Chondrocyte (in vitro differentiated cells): ENCODE measurements at regions not wholly inside any gene's neighbourhood (a gene's known extent, or its start where the extent isn't known, plus 50 kb on each side); places are given as distances from the start of the nearest gene placed in this dataset.

Experiments used
- DNase-seq: peaks from one replicate; pipeline ENCODE4 v3.0.0; 2021; ENCODE audit warnings: mixed read lengths, low spot score
- H3K27ac Mint-ChIP-seq: one replicate; pipeline ENCODE4 v1.8.0; 2021; ENCODE audit warnings: mild to moderate bottlenecking, moderate library complexity, mixed read lengths; ENCODE audit not compliant: unreplicated experiment
- H3K27me3 Mint-ChIP-seq: 2 replicates; pipeline ENCODE4 v1.8.0; 2021; ENCODE audit warnings: low read depth, mixed read lengths
- H3K36me3 Mint-ChIP-seq: 2 replicates; pipeline ENCODE4 v1.8.0; 2021; ENCODE audit warnings: low read depth, mixed read lengths
- H3K4me1 Mint-ChIP-seq: 2 replicates; pipeline ENCODE4 v1.8.0; 2021; ENCODE audit warnings: low read depth, mild to moderate bottlenecking, mixed read lengths
- H3K4me3 Mint-ChIP-seq: one replicate; pipeline ENCODE4 v1.8.0; 2021; ENCODE audit warnings: mild to moderate bottlenecking, moderate library complexity, mixed read lengths; ENCODE audit not compliant: unreplicated experiment
- H3K9me3 Mint-ChIP-seq: 2 replicates; pipeline ENCODE4 v1.8.0; 2021; ENCODE audit warnings: low read depth, mixed read lengths
- TF ChIP-seq, protein P1 (sequence below): fragments of 200-600 bp; sonication (generic); IDR thresholded peaks from 2 replicates; pipeline ENCODE4 v1.5.0; 2021; ENCODE audit warnings: antibody characterized with exemption, mild to moderate bottlenecking, moderate library complexity

DNA sequence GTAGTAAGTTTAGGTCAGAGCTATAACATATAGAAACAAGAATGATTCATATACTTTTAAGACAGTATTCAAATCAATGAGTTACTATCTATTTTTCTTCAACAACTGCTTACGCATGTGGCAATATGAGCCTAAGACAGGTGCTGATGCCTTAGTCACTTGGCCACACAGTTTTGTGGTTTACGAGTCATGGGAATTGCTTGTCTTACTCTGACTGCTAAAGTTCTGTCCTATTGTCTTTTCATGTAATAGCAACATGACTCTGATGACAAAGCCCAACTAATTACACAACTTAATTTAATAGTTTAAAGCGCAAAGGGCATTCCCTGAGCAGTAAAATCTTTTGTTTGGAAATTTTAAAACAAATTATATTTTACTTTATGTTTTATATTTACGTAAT, 159.3 kb upstream of the CENPW start:
- H3K27ac Mint-ChIP-seq, result no peak overlapping the region
- no peaks in the 10 kb centered on the region for H3K27me3 Mint-ChIP-seq
- H3K9me3 Mint-ChIP-seq, result no peaks in the 10 kb centered on the region
- TF ChIP-seq, protein P1, sequence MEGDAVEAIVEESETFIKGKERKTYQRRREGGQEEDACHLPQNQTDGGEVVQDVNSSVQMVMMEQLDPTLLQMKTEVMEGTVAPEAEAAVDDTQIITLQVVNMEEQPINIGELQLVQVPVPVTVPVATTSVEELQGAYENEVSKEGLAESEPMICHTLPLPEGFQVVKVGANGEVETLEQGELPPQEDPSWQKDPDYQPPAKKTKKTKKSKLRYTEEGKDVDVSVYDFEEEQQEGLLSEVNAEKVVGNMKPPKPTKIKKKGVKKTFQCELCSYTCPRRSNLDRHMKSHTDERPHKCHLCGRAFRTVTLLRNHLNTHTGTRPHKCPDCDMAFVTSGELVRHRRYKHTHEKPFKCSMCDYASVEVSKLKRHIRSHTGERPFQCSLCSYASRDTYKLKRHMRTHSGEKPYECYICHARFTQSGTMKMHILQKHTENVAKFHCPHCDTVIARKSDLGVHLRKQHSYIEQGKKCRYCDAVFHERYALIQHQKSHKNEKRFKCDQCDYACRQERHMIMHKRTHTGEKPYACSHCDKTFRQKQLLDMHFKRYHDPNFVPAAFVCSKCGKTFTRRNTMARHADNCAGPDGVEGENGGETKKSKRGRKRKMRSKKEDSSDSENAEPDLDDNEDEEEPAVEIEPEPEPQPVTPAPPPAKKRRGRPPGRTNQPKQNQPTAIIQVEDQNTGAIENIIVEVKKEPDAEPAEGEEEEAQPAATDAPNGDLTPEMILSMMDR, result no peak
- H3K36me3 Mint-ChIP-seq, result peaks cover 2% of the 10 kb centered on the region
- H3K4me3 Mint-ChIP-seq, result no peak overlapping the region
- no peak for DNase-seq
- peaks cover 4% of the 10 kb centered on the region for H3K4me1 Mint-ChIP-seq

DNA sequence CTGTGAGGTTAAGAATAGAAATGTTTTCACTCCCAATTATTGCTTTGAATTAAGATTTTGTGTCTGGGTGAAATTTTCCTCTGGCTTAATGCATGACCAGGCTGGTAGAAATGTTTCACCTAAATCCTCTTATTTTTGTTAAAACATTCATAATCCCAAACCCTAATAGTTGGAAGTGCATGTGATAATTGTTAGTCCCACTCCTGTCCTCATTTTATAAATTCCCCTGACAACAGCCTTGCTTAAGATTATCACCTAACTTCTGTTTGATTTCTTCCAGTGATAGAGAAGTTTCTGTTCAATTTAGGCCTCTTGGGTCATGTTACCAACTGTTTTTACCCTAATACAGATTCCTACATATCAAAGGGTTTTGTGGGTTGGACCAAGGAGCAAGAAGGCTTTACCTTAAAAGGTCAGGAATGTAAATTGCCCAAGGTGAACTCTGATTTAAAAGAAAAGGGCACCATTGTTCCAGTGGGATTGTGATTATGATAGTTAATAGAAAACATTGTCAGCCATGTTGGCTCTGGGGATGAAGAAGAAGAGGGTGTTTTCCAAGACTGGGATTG, 158.7 kb upstream of the CENPW start:
- Mint-ChIP-seq H3K27ac (no peak overlapping the region), H3K36me3 (peaks cover 2% of the 10 kb centered on the region), H3K4me1 (peaks cover 4% of the 10 kb centered on the region), H3K9me3 (no peaks in the 10 kb centered on the region), H3K4me3 (no peak overlapping the region), H3K27me3 (no peaks in the 10 kb centered on the region)
- no peak for DNase-seq
- TF ChIP-seq, protein P1, result no peak

DNA sequence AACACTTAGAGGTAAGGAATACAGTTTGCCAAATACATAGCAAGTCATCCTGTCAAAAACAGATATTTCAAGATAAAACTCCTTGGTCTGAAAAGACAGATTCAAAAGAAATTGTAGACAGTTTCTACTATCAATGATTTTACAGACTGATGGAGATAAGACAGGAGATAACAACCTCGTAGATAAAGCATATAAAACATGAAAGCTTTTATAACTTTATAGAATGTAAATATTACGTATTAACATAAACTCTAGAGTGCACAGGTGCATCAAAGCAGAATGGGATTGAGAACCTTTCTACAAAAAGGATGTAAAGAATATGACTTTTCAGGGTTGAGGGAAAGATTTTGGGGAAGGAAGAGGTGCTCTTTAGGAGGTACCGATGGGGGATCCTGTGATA, 158.0 kb upstream of the CENPW start:
- peaks cover 2% of the 10 kb centered on the region for H3K36me3 Mint-ChIP-seq
- DNase-seq, result no peak

DNA sequence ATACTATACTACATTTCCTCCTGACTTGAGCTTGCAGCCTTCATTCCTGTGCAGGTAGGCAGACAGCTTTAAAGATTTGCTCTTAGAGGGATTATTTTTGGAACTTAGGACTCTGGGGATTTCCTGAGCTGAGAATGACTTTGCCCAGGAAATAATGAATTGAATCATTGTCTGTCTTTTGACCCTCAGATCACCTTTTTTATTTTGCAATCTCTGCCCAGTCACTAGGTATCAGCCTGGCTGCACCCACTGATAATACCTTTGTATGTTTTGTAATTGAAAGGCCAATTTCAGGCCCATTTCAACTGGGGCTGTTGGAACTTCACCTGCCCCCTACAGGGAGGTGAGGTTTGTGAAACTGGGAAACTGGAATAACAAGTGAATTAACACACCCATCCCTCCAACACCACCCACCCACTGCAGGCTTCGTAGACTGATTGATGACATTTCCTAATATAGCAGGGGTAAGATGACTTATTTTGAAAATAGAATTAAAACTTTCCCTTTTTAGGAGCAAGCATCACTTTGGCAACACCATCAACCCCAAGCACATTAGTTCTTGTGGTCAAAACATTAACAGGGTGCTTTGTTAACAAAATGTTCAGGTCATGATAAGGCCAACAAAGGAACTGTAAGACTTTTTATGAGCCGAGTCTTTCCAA, 157.1 kb upstream of the CENPW start:
- H3K27ac Mint-ChIP-seq, result no peak overlapping the region

More for the DNA sequence above, 158.0 kb upstream of the CENPW start:
- H3K27me3 Mint-ChIP-seq, result no peaks in the 10 kb centered on the region
- peaks cover 4% of the 10 kb centered on the region for H3K4me1 Mint-ChIP-seq
- TF ChIP-seq, protein P1, result no peak
- H3K9me3 Mint-ChIP-seq, result no peaks in the 10 kb centered on the region
- H3K4me3 Mint-ChIP-seq, result no peak overlapping the region
- H3K27ac Mint-ChIP-seq, result no peak overlapping the region

DNA sequence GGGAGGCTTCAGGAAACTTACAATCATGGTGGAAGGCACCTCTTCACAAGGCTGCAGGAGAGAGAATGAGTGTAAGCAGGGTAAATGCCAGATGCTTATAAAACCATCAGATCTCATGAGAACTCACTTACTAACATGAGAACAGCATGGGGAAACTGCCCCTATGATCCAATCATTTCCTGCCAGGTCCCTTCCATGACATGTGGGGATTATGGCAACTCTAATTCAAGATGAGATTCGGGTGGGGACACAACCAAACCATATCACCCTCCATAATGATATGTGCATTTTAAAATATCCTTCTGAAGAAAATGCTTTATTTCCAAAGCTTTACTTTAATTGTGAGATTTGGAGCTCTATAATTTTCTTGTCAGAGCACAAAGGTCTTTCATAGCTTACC, 154.1 kb upstream of the CENPW start:
- Mint-ChIP-seq H3K27ac (no peak overlapping the region), H3K36me3 (peaks cover 4% of the 10 kb centered on the region), H3K27me3 (no peaks in the 10 kb centered on the region), H3K9me3 (peaks cover 9% of the 10 kb centered on the region), H3K4me1 (peaks cover 14% of the 10 kb centered on the region), H3K4me3 (no peak overlapping the region)
- TF ChIP-seq, protein P1, result no peak
- DNase-seq, result no peak

More for the DNA sequence above, 157.1 kb upstream of the CENPW start:
- Mint-ChIP-seq H3K9me3 (peaks cover 5% of the 10 kb centered on the region), H3K27me3 (no peaks in the 10 kb centered on the region), H3K4me3 (no peak overlapping the region), H3K36me3 (peaks cover 2% of the 10 kb centered on the region), H3K4me1 (peaks cover 5% of the 10 kb centered on the region)
- TF ChIP-seq, protein P1, result no peak
- no peak for DNase-seq
